Muscle layer of duodenum (tissue), 2 donors: ENCODE measurements at regions not wholly inside any gene's neighbourhood (a gene's known extent, or its start where the extent isn't known, plus 50 kb on each side); places are given as distances from the start of the nearest gene placed in this dataset.

Experiments
- H3K27ac ChIP-seq: one replicate; pipeline ENCODE4 v1.7.0; 2013; ENCODE audit warnings: mild to moderate bottlenecking, low read length
- H3K27me3 ChIP-seq: one replicate; pipeline ENCODE4 v1.7.0; 2013; ENCODE audit warnings: low read depth, mild to moderate bottlenecking, control low read depth, low read length
- H3K36me3 ChIP-seq, 2 donors: one replicate each; pipeline ENCODE4 v1.7.0; 2013; ENCODE audit warnings: low read length in 2 of 2, control low read depth in 1 of 2, mild to moderate bottlenecking in 1 of 2; ENCODE audit not compliant: insufficient read depth in 2 of 2, control insufficient read depth in 1 of 2
- H3K4me1 ChIP-seq, 2 donors: one replicate each; pipeline ENCODE4 v1.7.0; 2013; ENCODE audit warnings: low read length in 2 of 2, mild to moderate bottlenecking in 2 of 2, control low read depth in 1 of 2, moderate library complexity in 1 of 2; ENCODE audit not compliant: insufficient read depth in 2 of 2, control insufficient read depth in 1 of 2
- H3K4me3 ChIP-seq, 2 donors: one replicate each; pipeline ENCODE4 v1.7.0; 2013; ENCODE audit warnings: low read length in 2 of 2, low read depth in 1 of 2, mild to moderate bottlenecking in 1 of 2
- H3K9me3 ChIP-seq, 2 donors: one replicate each; pipeline ENCODE4 v1.7.0; 2013; ENCODE audit warnings: low read length in 2 of 2, control low read depth in 1 of 2, mild to moderate bottlenecking in 1 of 2; ENCODE audit not compliant: control insufficient read depth in 1 of 2
- donor health status: healthy.

DNA sequence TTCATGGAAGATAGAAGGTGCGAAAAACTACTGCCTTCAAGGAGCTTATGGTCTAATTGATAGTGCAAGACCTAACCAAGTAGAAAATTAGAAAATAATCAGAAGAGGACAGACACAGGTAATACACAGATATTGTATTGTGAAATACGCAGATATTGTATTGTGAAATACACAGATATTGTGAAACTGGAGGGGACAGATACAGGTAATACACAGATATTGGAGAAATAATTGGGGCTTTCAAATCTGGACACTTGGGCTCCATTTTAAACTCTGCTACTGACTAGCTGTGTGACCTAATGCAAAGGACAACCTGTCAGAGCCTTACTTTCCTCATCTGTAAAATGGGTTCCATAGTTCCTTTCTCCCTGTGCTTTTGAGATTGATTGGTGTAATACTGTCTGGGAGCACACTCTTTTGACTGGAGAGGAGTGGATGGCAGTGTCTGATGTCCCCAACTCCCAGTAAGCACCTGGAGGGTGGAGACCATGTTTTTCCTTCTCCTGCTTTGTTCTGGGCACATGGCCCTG, 272.8 kb downstream of the TLE3 start:
- no peaks in the 10 kb centered on the region for H3K27me3 ChIP-seq
- H3K4me3 ChIP-seq, result no peak overlapping the region
- no peaks in the 10 kb centered on the region for H3K36me3 ChIP-seq
- no peaks in the 10 kb centered on the region for H3K9me3 ChIP-seq
- no peaks in the 10 kb centered on the region for H3K4me1 ChIP-seq
- H3K27ac ChIP-seq, result no peak overlapping the region

DNA sequence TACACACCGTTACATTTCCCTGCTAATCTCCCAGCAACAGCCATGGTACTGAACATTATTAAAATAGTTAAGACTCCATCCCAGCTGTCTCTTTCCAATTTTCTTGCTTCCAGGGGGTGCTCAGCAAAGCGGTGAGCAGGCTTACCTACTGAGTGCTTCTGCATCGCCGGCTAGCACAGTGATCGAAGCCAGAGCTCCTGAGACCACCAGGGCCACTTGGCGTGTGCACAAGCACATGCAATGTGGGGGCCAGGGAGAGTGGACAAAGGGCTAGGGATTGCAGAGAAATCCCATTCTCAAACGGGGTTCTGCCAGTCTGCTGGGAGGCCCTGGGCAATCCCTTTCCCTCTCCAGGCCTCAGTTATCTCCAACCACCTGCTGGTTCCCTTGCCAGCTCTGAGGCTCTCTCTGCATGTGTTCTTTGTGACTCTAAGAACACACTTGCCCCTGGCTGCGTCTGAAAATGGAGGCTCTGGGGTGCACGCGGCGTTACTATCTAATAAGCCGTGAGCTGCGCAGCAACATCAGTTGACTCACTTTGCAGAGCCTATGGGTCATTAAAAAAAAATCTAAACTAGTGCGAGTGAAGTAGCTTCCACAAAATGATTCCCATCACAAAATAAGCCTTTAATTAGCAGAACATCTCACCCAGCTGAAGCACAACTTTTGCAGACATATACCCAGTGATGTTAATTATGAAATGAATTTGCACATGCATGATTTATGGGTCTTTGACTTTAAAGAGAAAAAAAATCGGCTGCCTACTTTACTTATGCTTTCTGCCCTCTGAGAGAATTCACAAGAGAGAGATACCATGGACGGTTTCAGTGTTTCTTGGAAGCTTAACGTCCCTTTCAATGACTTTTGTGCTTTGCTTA, 271.5 kb downstream of the TLE3 start:
- Histone ChIP-seq H3K4me1 (no peaks in the 10 kb centered on the region), H3K27me3 (no peaks in the 10 kb centered on the region), H3K36me3 (no peaks in the 10 kb centered on the region), H3K27ac (no peak overlapping the region), H3K9me3 (no peaks in the 10 kb centered on the region), H3K4me3 (no peak overlapping the region)

DNA sequence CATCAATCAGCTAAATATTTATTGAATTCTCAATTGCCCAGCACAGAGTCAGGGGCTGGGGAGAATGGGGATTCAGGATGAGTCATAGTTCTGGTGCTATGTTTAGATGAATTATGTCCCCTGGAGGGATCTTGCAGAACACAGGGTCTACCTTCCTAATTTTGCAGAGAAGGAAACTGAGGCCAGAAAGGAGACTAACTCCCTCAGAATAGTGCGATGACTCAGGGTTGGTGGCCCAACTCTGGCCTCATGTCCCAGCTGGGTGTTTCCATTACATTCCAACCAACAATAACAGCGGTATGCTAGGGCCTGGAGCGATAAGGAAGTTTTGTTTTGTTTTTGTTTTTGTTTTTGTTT, 270.9 kb downstream of the TLE3 start:
- Histone ChIP-seq H3K9me3 (no peaks in the 10 kb centered on the region), H3K27me3 (no peaks in the 10 kb centered on the region), H3K36me3 (no peaks in the 10 kb centered on the region), H3K4me3 (no peak overlapping the region), H3K27ac (no peak overlapping the region), H3K4me1 (no peaks in the 10 kb centered on the region)

DNA sequence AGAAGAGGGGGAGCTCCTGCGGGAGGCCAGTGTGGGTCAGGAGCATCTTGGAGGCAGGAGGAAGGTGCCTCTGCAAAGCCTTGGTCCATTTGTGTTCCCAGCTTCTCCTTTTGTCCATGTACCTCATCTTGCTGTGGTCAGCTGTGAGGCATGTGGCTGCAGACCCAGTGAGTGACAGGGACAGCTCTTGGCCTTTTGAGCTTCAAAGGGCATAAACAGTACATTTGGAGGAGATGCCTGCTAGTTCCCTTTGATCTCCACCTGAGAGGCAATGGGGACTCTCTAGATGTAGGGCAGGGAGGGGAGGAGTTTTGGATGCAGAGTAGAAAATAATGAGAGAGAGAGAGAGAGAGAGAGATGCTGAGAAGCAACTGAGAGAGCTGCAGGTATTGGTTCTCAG, 270.0 kb downstream of the TLE3 start:
- Histone ChIP-seq H3K27me3 (no peaks in the 10 kb centered on the region), H3K36me3 (no peaks in the 10 kb centered on the region), H3K4me1 (no peaks in the 10 kb centered on the region), H3K9me3 (no peaks in the 10 kb centered on the region), H3K4me3 (no peak overlapping the region), H3K27ac (no peak overlapping the region)

DNA sequence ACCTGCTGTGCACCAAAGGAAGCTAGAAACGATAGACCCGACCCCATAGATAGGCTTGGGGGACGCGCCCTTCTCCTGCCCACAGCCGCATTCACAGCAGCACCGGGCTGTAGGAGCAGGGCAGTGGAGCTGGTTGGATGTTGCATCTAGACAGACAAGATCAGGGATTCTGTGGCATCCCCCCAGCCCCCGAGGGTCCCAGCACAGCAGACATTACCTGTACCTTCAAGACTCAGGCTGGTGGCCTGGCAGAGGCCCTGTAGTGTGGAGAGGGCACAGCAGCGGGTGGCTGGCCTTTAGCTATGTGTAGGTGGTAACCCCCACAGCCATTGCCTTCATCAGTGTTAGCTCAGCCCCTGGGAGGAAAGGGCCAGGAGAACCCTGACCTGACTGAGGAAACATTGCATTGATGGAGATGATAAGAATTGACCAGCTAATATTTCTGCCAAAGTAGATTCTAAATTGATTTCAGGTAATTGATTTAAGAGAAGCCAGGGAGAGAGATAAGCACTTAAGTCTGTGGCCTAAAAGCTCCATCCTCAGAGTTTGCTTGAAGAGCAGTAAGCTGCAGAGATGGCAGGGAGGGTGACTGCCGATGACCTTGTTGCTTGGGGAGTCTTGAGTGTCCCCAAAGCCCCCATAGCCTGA, 269.4 kb downstream of the TLE3 start:
- Histone ChIP-seq H3K36me3 (no peaks in the 10 kb centered on the region), H3K4me3 (no peak overlapping the region), H3K9me3 (no peaks in the 10 kb centered on the region), H3K4me1 (no peaks in the 10 kb centered on the region), H3K27me3 (no peaks in the 10 kb centered on the region), H3K27ac (no peak overlapping the region)

DNA sequence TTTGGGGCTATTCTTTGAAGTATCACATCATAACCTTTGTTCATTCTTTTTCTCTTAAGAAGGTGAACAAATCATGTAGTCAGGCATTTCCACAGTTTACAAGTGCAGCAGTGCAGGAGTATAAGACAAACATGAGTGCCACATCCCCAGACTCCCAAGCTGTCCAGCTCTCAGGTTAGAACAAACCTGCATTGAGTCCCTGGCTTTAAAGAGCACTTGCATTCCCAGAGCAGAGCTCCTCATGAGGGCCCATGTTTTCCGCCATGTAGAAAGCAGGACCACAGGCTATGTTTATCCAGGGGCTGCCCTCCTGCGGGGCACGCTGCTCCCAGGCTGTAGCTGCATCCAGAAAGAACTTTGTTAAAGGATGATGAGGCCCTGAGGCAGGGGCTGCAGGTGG, 267.7 kb downstream of the TLE3 start:
- no peak overlapping the region for H3K27ac ChIP-seq
- H3K36me3 ChIP-seq, result no peaks in the 10 kb centered on the region
- H3K4me1 ChIP-seq, result no peaks in the 10 kb centered on the region
- no peaks in the 10 kb centered on the region for H3K9me3 ChIP-seq
- H3K27me3 ChIP-seq, result no peaks in the 10 kb centered on the region
- H3K4me3 ChIP-seq, result no peak overlapping the region

DNA sequence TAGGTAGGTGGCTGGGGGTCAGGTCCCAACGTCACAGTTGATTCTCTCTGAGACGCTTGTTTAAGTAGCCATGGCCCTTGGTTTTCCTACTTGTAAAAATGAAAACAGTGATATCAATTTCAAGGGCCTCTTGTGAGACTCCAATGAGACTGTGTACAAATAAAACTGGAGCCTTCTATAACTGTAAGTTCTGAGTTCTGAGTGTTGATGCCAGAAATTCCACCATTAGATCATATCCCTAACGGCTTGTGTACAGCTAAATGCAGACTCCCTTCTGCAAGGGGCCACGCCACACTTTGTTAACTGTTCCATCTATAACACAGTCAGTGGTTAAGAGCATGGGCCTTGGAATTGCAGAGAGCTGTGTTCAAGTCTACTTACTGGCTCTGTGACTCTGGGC, 267.3 kb downstream of the TLE3 start:
- Histone ChIP-seq H3K9me3 (no peaks in the 10 kb centered on the region), H3K4me1 (no peaks in the 10 kb centered on the region), H3K27me3 (no peaks in the 10 kb centered on the region), H3K36me3 (no peaks in the 10 kb centered on the region), H3K4me3 (no peak overlapping the region), H3K27ac (no peak overlapping the region)

DNA sequence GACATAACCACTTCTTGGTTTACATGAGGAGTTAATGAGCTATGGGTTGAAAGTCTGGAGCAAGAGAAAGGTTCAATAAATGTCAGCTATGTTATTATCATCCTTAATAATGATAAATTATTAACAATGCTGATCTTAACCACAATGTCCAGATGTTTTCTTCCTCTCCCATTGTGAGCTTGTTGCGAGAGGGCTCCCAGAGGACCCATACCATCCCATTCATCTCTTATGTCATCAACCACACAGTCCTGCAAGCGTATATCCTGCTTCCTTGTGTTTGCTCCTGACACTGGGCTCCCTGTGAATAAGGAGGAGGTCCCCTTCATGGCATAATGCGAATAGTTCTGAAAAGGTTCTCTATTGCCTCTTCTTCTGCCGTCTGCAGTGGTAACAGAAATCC, 266.8 kb downstream of the TLE3 start:
- no peaks in the 10 kb centered on the region for H3K27me3 ChIP-seq
- no peaks in the 10 kb centered on the region for H3K36me3 ChIP-seq
- H3K4me1 ChIP-seq, result no peaks in the 10 kb centered on the region
- no peak overlapping the region for H3K27ac ChIP-seq
- no peak overlapping the region for H3K4me3 ChIP-seq
- H3K9me3 ChIP-seq, result no peaks in the 10 kb centered on the region

DNA sequence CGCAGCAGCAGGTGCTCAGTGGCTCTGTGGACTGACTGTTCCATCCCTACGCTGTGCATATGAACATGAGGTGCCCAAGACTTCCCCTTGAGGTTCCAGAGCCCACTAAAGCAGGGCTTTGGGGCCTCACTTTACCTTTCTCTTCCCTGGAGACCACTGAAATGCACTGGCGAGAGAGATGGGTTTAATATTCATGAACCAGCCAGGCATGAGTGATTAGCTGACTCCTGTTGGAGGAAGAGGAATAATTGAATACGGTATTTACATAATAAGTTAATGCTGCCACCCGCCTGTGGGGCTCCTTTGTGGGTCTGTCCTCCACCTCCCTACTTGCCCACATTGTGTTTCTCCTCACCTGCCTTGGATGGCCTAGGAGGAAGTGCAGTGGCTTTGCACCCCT, 263.4 kb downstream of the TLE3 start:
- no peaks in the 10 kb centered on the region for H3K36me3 ChIP-seq
- H3K9me3 ChIP-seq, result no peaks in the 10 kb centered on the region

DNA sequence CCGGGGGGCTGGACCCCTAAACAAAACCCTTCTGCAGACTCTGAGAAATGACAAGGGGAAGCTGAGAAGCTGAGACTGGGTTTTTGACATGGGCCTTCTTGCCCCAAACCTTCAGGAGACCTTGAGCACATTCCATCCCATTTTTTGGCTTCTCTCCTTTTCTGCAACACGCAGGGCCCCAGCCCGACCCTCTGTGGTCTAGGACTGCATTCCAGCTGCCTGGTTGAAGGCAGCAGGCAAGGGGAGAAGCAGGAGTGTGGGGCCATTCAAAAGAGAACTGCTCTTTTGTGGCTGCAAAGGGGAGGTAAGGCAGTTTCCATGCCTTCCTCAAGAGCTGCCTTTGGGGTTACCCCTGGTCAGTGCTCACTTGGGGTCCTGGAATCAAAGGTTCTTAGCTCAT, 263.0 kb downstream of the TLE3 start:
- Histone ChIP-seq H3K27me3 (no peaks in the 10 kb centered on the region), H3K36me3 (no peaks in the 10 kb centered on the region), H3K9me3 (no peaks in the 10 kb centered on the region), H3K27ac (no peak overlapping the region), H3K4me1 (no peaks in the 10 kb centered on the region), H3K4me3 (no peak overlapping the region)

More for the DNA sequence above, 263.4 kb downstream of the TLE3 start:
- H3K27me3 ChIP-seq, result no peaks in the 10 kb centered on the region
- no peaks in the 10 kb centered on the region for H3K4me1 ChIP-seq
- no peak overlapping the region for H3K4me3 ChIP-seq
- no peak overlapping the region for H3K27ac ChIP-seq

DNA sequence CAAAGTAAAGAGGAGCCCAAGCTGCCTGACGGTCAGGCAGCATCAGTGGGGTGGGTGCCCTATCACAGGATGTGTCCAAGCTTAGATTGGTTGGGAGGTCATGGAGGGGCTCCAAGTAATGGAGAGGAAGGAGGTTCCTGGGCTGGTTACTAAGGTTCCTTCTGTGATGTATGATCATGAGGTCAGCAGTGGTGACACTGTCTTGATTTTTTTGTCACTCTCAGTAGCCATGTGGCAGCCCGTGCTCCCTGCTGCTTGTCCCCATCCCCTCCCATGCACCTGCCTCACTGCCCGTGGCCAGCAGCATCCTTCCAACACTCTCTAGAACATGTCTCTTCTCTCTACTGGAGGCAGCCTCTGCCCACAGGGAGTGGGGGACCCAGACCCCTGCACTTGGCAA, 261.7 kb downstream of the TLE3 start:
- Histone ChIP-seq H3K4me1 (no peaks in the 10 kb centered on the region), H3K4me3 (no peak overlapping the region)

More for the DNA sequence above, 261.7 kb downstream of the TLE3 start:
- peaks cover 0 to 4% of the 10 kb centered on the region in 2 donors for H3K9me3 ChIP-seq
- H3K27me3 ChIP-seq, result no peaks in the 10 kb centered on the region
- no peaks in the 10 kb centered on the region for H3K36me3 ChIP-seq
- no peak overlapping the region for H3K27ac ChIP-seq
